Nucleus accumbens (tissue), 56 donors: ENCODE measurements at regions not wholly inside any gene's neighbourhood (a gene's known extent, or its start where the extent isn't known, plus 50 kb on each side); places are given as distances from the start of the nearest gene placed in this dataset.

Experiments
- DNase-seq, 56 donors: peaks; one replicate each; lab custom pipeline; 2025; lab: John Stamatoyannopoulos, UW

GRCh38 chr21:34192646-34193285 lies 119.4 kb downstream of the MRPS6 start:
- no peak for DNase-seq

GRCh38 chr21:34195335-34195734 lies 122.0 kb downstream of the MRPS6 start:
- DNase-seq = no peak

- DNase-seq = no peak
These were observed 123.6 kb downstream of the MRPS6 start for GRCh38 chr21:34196996-34197395.

GRCh38 chr21:34197561-34197960 lies 124.2 kb downstream of the MRPS6 start:
- no peak for DNase-seq

GRCh38 chr21:34198231-34199120 lies 125.1 kb downstream of the MRPS6 start:
- no peak for DNase-seq

GRCh38 chr21:34199121-34199910 lies 125.9 kb downstream of the MRPS6 start:
- DNase-seq = no peak

GRCh38 chr21:34200288-34200905 lies 127.0 kb downstream of the MRPS6 start:
- no peak for DNase-seq

- no peak for DNase-seq
These were observed 127.6 kb downstream of the MRPS6 start for GRCh38 chr21:34201001-34201400.

GRCh38 chr21:34201481-34201858 lies 128.1 kb downstream of the MRPS6 start:
- no peak for DNase-seq

GRCh38 chr21:34202553-34203372 lies 129.4 kb downstream of the MRPS6 start:
- peak in 20 of 56 donors; percentile 10 to 65 (median 30) for DNase-seq

- DNase-seq = peak in 1 of 56 donors; percentile 28
These were observed 130.6 kb downstream of the MRPS6 start for GRCh38 chr21:34203851-34204420.

GRCh38 chr21:34204481-34205439 lies 131.4 kb downstream of the MRPS6 start:
- DNase-seq = peak in 3 of 56 donors; percentile 15 to 33 (median 21)

GRCh38 chr21:34205811-34206571 lies 132.6 kb downstream of the MRPS6 start:
- no peak for DNase-seq

GRCh38 chr21:34213959-34214358 lies 140.6 kb downstream of the MRPS6 start:
- DNase-seq = no peak

- no peak for DNase-seq
These were observed 142.1 kb downstream of the MRPS6 start for GRCh38 chr21:34215501-34215900.

- no peak for DNase-seq
These were observed 142.7 kb downstream of the MRPS6 start for GRCh38 chr21:34215911-34216717.

- no peak for DNase-seq
These were observed 143.3 kb downstream of the MRPS6 start for GRCh38 chr21:34216718-34217032.
